Transverse colon (tissue), 4 donors: ENCODE measurements at regions not wholly inside any gene's neighbourhood (a gene's known extent, or its start where the extent isn't known, plus 50 kb on each side); places are given as distances from the start of the nearest gene placed in this dataset.

Source experiments
- DNase-seq: peaks from one replicate; pipeline ENCODE4 v3.0.0-alpha.2; 2019
- H3K27ac ChIP-seq, 4 donors: fragments of 200-600 bp; sonication (generic); 2 replicates each; pipeline ENCODE4 v1.5.1; 2016 to 2018; ENCODE audit warnings: inconsistent platforms in 4 of 4
- H3K27me3 ChIP-seq: fragments of 200-600 bp; sonication (generic); 2 replicates; pipeline ENCODE4 v1.5.1; 2017; ENCODE audit warnings: inconsistent platforms
- H3K36me3 ChIP-seq, 4 donors: fragments of 200-600 bp; sonication (generic); 2 replicates each; pipeline ENCODE4 v1.5.1; 2017 to 2019; ENCODE audit warnings: inconsistent platforms in 4 of 4
- H3K4me1 ChIP-seq, 4 donors: fragments of 200-600 bp; sonication (generic); 2 replicates each; pipeline ENCODE4 v1.5.1; 2017 to 2020; ENCODE audit warnings: inconsistent platforms in 4 of 4
- H3K4me3 ChIP-seq, 4 donors: fragments of 200-600 bp; sonication (generic); 1 replicate in 1 of 4; 2 replicates in 3 of 4; pipeline versions ENCODE4 v1.5.1 to v1.6.1; 2017 to 2019; ENCODE audit warnings: inconsistent platforms in 4 of 4
- H3K9me3 ChIP-seq, 2 donors: fragments of 200-600 bp; sonication (generic); 2 replicates each; pipeline ENCODE4 v1.5.1; 2017 to 2019; ENCODE audit warnings: inconsistent platforms in 2 of 2
- CTCF ChIP-seq, 5 experiments: fragments of 200-600 bp in 3 of 5; fragments of 450-650 bp in 2 of 5; sonication (generic) in 3 of 5; IDR thresholded peaks; 1 replicate in 2 of 5; 2 replicates in 3 of 5; pipeline ENCODE4 v1.5.1; 2016 to 2017; ENCODE audit warnings: antibody characterized with exemption in 5 of 5, inconsistent platforms in 3 of 5, mild to moderate bottlenecking in 2 of 5, moderate library complexity in 1 of 5
- EP300 ChIP-seq: sonication (generic); formaldehyde crosslinking; IDR thresholded peaks from one replicate; pipeline ENCODE4 v1.6.1; 2017; ENCODE audit warnings: antibody characterized with exemption, low read depth
- POLR2A ChIP-seq: fragments of 450-650 bp; IDR thresholded peaks from one replicate; pipeline ENCODE4 v1.6.1; 2016; ENCODE audit warnings: antibody characterized with exemption, mild to moderate bottlenecking, moderate library complexity
- POLR2AphosphoS5 ChIP-seq, 3 donors: sonication (generic); formaldehyde crosslinking; IDR thresholded peaks; one replicate each; pipeline ENCODE4 v1.6.1; 2016; ENCODE audit warnings: antibody characterized with exemption in 3 of 3
- WGBS, 2 donors: methylation state at CpG; one replicate each; pipeline ENCODE4 v1.1.5; 2018; ENCODE audit warnings: low coverage in 1 of 2; 5-methylcytosine and 5-hydroxymethylcytosine counted together
- in situ Hi-C, 4 donors: fragments of 200-750 bp; cut with MboI; loops; one replicate each; pipeline versions ENCODE4 v1.15.0 to v1.15.1; 2017; ENCODE audit warnings: low sequenced_read_pairs in 3 of 4, low pct_ligation_motif_present in 1 of 4, low pct_unique_long_range_greater_than_20kb in 1 of 4
- intact Hi-C: fragments of 100-400 bp; cut with DNase I; formaldehyde crosslinking; loops from one replicate; pipeline ENCODE4 v1.15.1; 2023; ENCODE audit warnings: low total_unique reads

GRCh38 chr6:84862843-84863242 is 98.4 kb upstream of the TBX18 start:
- TF ChIP-seq EP300 (no peak), CTCF (IDR thresholded peaks at IDR 0.05) (no peak), POLR2AphosphoS5 (IDR thresholded peaks at IDR 0.05) (no peak), POLR2A (no peak)
- H3K4me1 ChIP-seq: no peaks in the 10 kb centered on the region
- intact Hi-C loops (no loop called here), in situ Hi-C loops (no loop called here)
- H3K9me3 ChIP-seq: no peaks in the 10 kb centered on the region
- no peaks in the 10 kb centered on the region for H3K36me3 ChIP-seq
- H3K27me3 ChIP-seq: no peaks in the 10 kb centered on the region
- H3K4me3 ChIP-seq: no peak overlapping the region
- H3K27ac ChIP-seq: no peak overlapping the region
- WGBS, 2 donors: 22 to 47% methylated on average over 1 of the region's 1 CpG
- no peak for DNase-seq

- WGBS, 2 donors: 81 to 100% methylated on average over 1 to 2 of the region's 2 CpGs
- in situ Hi-C loops: no loop called here
Observed at GRCh38 chr6:84860920-84861319, 96.5 kb upstream of the TBX18 start.

GRCh38 chr6:84860509-84860908 is 96.1 kb upstream of the TBX18 start:
- Histone ChIP-seq H3K9me3 (no peaks in the 10 kb centered on the region), H3K4me1 (no peaks in the 10 kb centered on the region), H3K4me3 (no peak overlapping the region), H3K27me3 (no peaks in the 10 kb centered on the region), H3K27ac (no peak overlapping the region), H3K36me3 (no peaks in the 10 kb centered on the region)
- intact Hi-C loops: no loop called here
- in situ Hi-C loops: no loop called here
- no peak for TF ChIP-seq POLR2AphosphoS5 (IDR thresholded peaks at IDR 0.05)
- TF ChIP-seq CTCF (IDR thresholded peaks at IDR 0.05): no peak
- TF ChIP-seq EP300: no peak
- no peak for TF ChIP-seq POLR2A
- no peak for DNase-seq
- 79 to 87% methylated on average over 5 to 6 of the region's 6 CpGs for WGBS, 2 donors

More at GRCh38 chr6:84860920-84861319, 96.5 kb upstream of the TBX18 start:
- Histone ChIP-seq H3K4me1 (no peaks in the 10 kb centered on the region), H3K27me3 (no peaks in the 10 kb centered on the region), H3K9me3 (no peaks in the 10 kb centered on the region), H3K4me3 (no peak overlapping the region), H3K27ac (no peak overlapping the region), H3K36me3 (no peaks in the 10 kb centered on the region)
- no peak for DNase-seq
- intact Hi-C loops: no loop called here
- no peak for TF ChIP-seq EP300
- TF ChIP-seq CTCF (IDR thresholded peaks at IDR 0.05): no peak
- no peak for TF ChIP-seq POLR2A
- no peak for TF ChIP-seq POLR2AphosphoS5 (IDR thresholded peaks at IDR 0.05)

- intact Hi-C loops (no loop called here), in situ Hi-C loops (no loop called here)
- Histone ChIP-seq H3K36me3 (no peaks in the 10 kb centered on the region), H3K27me3 (no peaks in the 10 kb centered on the region), H3K27ac (no peak overlapping the region), H3K9me3 (no peaks in the 10 kb centered on the region), H3K4me1 (no peaks in the 10 kb centered on the region), H3K4me3 (no peak overlapping the region)
- TF ChIP-seq CTCF (IDR thresholded peaks at IDR 0.05) (no peak), POLR2A (no peak), POLR2AphosphoS5 (IDR thresholded peaks at IDR 0.05) (no peak), EP300 (no peak)
- no peak for DNase-seq
- 64 to 65% methylated on average over 4 to 8 of the region's 8 CpGs for WGBS, 2 donors
Observed at GRCh38 chr6:84854811-84855400, 90.5 kb upstream of the TBX18 start.
